SW 1271 (cell line): ENCODE measurements at regions not wholly inside any gene's neighbourhood (a gene's known extent, or its start where the extent isn't known, plus 50 kb on each side); places are given as distances from the start of the nearest gene placed in this dataset.

Experiments used
- DNase-seq, 2 experiments: peaks; one replicate each; lab custom pipeline; 2025; lab: John Stamatoyannopoulos, UW

- DNase-seq: no peak
Observed at GRCh38 chr19:32105527-32106310, 239.7 kb upstream of the ZNF507 start.

GRCh38 chr19:32122258-32122657 is 223.2 kb upstream of the ZNF507 start:
- no peak for DNase-seq

- no peak for DNase-seq
Observed at GRCh38 chr19:32123355-32123940, 222.0 kb upstream of the ZNF507 start.

- DNase-seq: no peak
Observed at GRCh38 chr19:32124585-32124984, 220.8 kb upstream of the ZNF507 start.

- DNase-seq: no peak
Observed at GRCh38 chr19:32129141-32129540, 216.3 kb upstream of the ZNF507 start.

GRCh38 chr19:32130332-32130731 is 215.1 kb upstream of the ZNF507 start:
- DNase-seq: no peak

- DNase-seq: no peak
Observed at GRCh38 chr19:32131005-32131404, 214.4 kb upstream of the ZNF507 start.

- DNase-seq: no peak
Observed at GRCh38 chr19:32138416-32138815, 207.0 kb upstream of the ZNF507 start.

- DNase-seq: no peak
Observed at GRCh38 chr19:32141840-32142511, 203.4 kb upstream of the ZNF507 start.

- no peak for DNase-seq
Observed at GRCh38 chr19:32146664-32147063, 198.7 kb upstream of the ZNF507 start.

- DNase-seq: no peak
Observed at GRCh38 chr19:32150605-32151004, 194.8 kb upstream of the ZNF507 start.

GRCh38 chr19:32154418-32154817 is 191.0 kb upstream of the ZNF507 start:
- no peak for DNase-seq

- DNase-seq: no peak
Observed at GRCh38 chr19:32164384-32164992, 180.9 kb upstream of the ZNF507 start.

- no peak for DNase-seq
Observed at GRCh38 chr19:32165141-32165540, 180.3 kb upstream of the ZNF507 start.

- DNase-seq: no peak
Observed at GRCh38 chr19:32165750-32166149, 179.7 kb upstream of the ZNF507 start.

- DNase-seq: no peak
Observed at GRCh38 chr19:32166238-32166637, 179.2 kb upstream of the ZNF507 start.

GRCh38 chr19:32168111-32168510 is 177.3 kb upstream of the ZNF507 start:
- DNase-seq: no peak

GRCh38 chr19:32168606-32169005 is 176.8 kb upstream of the ZNF507 start:
- no peak for DNase-seq

- DNase-seq: no peak
Observed at GRCh38 chr19:32171719-32172151, 173.7 kb upstream of the ZNF507 start.

- no peak for DNase-seq
Observed at GRCh38 chr19:32172566-32173160, 172.7 kb upstream of the ZNF507 start.

GRCh38 chr19:32173836-32174235 is 171.6 kb upstream of the ZNF507 start:
- DNase-seq: no peak

GRCh38 chr19:32174386-32175113 is 170.9 kb upstream of the ZNF507 start:
- DNase-seq: no peak
